Left hindlimb (tissue), 1 donor: ENCODE measurements at regions not wholly inside any gene's neighbourhood (a gene's known extent, or its start where the extent isn't known, plus 50 kb on each side); places are given as distances from the start of the nearest gene placed in this dataset.

Source experiments
- DNase-seq: peaks from one replicate; pipeline ENCODE4 v3.0.0-alpha.2; 2018

DNA sequence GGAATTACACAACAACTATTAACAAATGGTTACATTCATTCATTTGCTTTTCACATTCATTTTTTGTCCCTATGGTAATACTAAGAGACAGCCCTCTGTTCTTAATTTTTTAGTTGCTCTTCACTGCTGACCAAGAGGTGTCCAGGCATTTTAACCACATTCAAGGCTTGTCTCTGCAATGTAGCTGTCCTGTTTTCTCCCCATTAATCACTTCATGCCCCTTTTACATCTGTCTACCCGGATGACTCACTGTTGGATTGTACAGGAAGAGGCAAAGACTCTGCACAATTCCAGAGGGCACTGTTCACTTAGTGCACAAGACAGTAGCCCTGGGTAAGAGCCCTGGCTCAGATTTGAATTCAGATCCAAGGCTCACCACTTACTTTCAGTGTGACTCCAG is 168.5 kb downstream of the NOC3L start:
- no peak for DNase-seq

DNA sequence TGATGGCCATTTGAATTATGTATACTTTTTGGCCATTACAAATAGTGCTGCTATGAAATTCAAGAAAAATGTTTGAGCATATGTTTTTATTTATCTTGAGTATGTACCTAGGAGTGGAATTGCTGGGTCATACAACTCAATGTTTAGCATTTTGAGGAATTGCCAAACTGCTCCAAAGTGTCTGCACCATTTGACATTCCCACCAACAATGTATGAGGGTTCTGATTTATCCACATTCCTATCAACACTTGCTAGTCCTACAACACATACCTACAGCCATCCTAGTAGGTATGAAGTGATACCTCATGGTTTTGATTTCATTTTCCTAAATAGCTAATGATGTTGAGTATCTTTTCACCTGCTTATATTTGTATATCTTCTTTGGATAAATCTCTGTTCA is 165.5 kb downstream of the NOC3L start:
- DNase-seq, result no peak

DNA sequence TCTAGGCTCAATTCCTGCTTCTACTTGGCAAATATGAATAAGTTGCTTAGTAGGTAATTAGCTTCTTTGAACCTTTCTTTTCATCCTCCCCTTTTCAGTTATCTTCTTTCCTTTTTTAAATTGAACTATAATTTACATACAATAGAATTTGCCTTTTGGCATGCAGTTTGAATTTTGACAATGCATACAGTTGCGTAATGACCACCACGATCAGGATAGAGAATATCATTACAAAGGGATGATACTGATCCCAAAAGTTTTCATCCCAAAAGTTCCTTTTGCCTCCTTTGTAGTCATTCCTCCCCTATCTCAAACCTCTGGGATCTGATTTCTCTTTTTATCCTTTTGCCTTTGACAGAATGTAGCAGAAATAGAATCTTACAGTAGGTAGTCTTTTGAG is 164.4 kb downstream of the NOC3L start:
- no peak for DNase-seq

DNA sequence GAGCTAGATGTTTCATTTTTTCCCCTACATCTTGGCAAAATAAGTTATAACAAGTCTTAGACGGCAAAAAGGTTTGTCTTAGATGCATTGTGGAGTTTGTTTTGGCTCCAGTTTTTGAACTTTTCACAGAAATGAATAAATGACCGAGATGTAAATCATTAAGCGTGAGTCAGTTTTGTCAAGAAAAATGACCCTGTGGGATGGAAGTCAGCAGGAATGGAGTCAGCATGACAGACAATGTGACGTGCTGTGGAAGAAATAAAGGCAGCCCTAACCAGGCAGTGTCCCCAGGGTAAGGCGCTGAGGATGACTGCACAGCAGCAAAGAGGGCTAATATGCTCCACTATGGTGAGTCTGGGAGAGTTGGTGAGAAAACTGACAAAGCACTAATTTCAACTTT is 163.2 kb downstream of the NOC3L start:
- no peak for DNase-seq

DNA sequence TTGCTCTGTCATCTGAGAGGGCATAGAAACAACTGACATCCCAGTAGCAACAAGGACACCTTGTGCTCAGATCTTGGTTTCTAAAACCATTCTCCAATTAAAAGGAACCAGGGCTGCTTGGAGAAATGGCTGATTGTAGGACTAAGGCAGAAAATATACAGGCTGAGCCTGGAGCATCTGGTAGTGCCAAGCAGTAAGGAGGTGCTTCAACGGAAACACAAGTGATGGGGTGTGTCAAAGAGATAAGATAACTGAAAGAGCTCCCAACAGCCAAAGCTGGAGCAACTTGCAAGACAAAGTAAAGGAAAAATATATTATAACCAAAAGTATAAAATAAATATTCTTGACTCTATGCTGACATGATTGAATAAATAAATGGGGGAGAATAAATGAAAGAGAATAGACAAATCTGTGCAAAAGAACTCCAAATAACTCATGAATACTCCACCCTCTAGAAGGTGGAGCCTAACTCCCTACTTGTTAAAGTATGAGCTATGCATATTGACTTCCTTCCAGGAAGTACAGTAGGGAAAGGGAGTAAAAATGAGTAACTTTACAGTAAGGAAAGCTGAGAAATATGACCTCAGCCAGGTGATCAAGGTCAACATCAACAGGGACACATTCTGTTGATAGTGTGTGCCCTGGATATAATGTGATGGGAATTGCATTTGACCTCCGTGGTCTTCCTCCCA is 162.4 kb downstream of the NOC3L start:
- no peak for DNase-seq

DNA sequence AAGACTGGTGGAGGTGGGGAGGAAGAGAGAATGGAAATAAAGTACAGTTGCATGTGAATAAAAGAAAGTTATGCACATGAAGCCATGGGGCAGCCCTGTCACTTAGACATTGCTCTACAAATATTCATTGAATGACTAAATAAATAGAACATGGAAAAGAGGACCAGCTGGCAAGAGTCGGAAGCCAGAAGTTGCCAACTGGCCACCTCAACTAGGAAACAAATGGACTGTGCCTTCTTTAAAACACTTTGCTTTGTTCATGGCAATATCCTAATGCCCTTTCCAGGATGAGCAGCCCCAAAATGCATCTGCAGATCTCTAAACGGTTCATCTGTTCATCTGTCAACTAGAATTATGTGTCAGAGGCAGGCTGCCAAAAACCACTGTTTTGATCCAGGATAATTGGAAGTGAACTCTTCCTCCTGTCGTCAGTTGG is 157.3 kb downstream of the NOC3L start:
- peak; percentile 42 for DNase-seq

DNA sequence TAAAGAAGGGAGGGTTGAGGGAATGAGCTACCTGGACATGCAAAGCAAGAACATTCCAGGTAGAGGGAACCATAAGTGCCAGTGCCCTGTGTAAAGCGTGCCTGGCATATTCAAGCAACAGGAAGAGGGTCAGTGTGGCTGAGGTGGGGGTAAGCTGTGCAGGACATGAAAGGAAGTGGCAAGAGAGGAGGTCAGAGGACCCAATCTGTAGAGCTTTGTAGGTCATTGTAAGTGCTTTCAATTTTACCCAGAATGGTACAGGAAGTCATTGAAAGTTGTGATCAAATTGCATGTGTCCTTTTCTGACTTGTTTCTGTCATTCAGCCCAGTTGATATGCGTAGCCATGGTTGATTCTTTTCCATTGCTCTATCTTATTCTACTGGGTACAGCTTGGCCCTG is 156.6 kb downstream of the NOC3L start:
- DNase-seq, result no peak

DNA sequence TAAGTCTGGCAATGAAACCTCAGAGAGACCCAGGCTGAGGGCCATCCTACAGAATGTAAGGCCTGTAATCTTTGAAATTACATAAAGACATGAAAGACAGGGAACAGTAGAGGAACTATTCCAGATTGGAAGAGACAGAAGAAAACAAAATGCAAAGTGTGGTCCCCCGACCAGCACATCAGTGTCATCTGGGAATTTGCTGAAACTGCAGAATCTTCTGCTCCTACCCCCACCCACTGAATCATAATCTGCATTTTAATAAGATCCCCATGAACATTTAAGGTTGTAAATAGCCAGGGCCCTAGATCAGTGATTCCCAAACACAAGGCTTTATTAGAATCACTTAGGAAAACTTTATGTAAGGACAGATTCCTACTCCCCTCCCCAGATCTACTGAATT is 154.4 kb downstream of the NOC3L start:
- no peak for DNase-seq

DNA sequence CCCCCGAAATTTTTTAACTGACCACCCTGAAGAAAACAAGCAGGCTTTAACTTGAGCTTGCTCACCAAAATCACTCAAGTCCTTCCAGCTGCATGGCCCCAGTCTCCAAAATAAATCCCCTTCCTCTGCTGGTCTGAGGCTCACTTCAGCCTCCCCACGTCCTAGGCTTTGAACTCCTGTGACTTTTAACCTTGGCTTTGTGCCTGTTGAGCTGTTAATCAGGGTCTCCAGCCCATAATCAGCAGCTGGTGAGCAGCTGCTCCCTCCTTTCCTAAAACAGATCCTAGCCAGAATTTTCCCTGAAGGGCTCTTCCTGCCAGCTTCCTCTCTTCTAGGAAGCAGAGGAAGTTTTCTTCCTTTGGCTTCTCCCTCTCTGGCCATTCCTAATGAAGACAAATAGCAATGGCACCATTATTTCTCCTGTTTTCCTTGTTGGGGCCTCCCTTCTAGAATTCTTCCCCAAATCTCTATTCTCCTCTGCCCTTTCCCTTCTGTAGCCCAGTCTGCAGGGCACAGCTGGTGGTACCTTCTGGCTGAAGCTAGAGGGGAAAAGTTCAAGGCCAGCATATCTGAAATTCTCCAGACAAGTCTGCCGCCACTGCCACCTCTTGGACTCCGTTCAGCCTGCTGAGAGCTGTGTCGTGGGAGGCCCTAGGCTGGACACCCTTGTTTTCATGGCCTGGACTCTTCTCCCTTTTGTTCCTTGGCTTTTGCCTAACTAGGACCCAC is 152.1 kb downstream of the NOC3L start:
- DNase-seq, result no peak

DNA sequence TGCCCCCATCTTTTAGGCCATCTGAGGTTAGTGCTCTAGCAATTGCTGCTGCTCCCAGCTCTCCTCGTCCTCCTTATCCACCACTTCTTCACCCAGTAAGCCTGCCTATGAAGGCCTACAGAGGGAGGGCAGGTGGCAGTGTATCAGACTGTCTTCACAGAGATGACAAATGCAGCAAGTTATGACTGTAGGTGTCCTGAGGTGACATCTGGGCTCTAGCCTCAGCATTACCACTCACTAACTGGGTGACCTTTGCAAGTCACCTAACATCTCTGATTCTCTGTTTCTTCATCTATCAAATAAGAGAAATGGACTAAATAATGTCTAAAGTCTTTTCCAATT is 151.6 kb downstream of the NOC3L start:
- DNase-seq, result no peak

DNA sequence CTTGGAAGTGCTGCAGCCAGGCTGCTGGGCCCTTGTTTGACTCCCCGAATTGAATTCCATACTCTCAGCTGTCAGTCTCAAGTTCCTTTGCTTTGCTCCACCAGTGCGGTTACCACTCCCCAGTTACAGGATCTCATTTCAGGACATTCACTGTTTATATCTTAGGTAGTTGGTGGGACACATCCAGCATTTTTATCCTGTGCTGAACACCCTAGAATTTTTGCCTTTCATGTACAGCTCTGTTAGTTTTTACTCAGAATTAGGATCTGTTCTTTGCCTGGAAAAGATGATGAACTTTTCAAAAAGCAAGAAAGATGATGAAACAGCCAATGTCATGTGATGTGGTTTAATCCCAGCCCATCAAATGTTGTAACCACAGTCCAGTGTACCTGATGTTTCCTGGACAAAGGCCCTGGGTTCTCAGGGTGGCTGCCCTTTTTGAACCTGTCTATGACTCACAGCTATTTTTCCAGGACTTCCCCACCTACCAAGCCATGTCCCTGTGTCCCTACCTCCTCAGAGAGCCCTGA is 149.7 kb downstream of the NOC3L start:
- peak; percentile 43 for DNase-seq

DNA sequence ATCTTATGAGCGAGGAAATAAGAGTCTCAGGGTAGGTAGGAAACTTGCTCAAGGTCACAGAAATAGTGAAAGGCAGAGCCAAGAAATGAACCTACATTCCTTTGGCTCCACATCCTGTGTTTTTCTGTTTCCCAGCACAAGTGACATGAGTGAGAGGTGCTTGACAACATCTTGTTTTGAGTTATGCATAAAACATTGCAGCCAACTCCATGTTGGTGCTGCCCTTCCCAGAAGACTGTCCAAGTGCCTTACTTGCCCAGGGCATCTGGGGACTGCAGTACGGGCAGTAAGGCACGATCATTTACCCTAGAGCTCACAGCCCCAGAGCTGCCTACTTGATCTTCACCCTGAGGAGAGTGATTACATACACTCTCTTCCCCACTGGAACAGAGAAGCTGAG is 148.8 kb downstream of the NOC3L start:
- DNase-seq, result no peak

DNA sequence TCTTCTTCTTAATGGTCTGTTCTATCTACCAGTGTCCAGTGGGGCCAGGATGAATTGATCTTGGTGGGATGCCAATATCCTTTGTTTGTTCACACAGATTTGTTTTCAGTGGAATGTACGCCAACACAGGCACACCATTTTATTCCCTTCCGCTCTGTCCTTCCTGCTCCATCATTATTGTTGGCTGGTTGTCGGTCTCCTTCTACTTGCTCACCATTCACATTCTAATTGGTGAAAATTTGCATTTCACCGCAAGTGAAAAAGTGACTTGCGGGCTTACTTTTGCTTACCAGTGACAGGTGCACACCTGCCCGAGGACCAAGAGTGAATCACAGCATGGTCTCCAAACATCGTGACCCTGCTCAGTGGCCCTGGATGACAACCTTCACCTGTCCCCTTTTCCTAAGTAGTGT is 148.3 kb downstream of the NOC3L start:
- DNase-seq, result no peak

DNA sequence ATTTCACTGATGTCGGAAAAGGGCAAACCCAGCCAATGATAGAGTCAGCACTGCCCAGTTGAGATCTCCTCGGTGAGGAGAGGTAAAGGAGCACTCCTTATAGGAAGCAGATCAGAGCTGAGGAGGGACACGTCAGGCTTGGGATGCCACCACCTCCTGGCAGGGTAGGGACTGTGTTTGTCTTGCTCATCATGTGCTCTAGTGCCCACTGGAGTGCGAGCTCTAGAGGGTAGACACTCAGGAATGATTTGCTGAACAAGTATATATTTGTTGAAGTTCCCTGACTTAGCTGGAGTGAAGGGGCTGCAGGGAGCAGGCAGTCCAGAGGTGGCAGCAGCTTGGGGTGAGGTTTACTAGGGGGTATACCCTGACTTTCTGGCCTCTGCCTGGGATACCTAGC is 146.5 kb downstream of the NOC3L start:
- no peak for DNase-seq

DNA sequence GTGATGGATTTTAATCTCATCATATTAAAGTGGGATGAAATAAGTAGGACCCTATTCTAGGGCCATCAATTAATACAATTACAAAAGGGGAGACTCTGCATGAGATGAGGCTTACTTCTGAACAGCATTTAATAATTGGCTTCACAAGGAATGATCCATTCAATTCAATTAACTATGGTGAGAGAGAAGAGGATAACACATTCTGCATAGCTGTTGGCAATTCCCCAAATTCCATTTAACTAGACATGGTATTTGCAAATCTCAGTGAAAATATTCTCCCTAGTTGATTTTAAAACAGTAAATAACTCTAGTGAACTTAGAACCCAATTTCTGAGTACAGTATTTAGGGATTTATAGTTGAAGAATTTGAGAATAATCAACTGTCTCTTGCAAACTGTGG is 145.3 kb downstream of the NOC3L start:
- no peak for DNase-seq

DNA sequence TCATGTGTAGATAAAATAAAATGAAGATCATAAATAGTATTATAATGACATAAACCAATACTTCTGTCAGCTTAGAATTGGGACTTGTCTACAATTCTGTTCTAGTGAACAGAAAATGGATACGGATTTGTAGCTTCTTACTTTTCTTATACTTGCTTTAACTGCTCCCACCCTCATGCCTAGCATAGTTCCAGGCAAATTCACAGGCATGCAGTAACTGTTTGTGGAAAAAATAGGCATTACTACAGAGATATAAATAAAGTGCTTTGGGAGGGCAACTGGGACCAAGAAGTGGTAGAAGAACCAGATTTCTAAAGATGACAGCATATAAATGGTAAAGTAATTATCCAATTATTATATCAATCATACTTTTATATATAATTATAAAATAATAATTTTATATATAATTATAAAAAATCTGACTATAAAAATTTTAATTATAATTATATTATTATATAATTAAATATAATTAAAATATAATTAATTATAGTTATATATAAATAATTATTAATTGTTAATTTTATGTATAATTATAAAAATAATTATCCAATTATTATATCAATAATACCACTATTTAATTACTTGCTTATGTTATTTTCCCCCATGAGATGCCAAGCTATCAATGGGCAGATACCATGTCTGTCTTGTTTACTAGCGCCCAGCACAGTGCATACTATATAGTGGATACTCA is 144.1 kb downstream of the NOC3L start:
- DNase-seq, result no peak

DNA sequence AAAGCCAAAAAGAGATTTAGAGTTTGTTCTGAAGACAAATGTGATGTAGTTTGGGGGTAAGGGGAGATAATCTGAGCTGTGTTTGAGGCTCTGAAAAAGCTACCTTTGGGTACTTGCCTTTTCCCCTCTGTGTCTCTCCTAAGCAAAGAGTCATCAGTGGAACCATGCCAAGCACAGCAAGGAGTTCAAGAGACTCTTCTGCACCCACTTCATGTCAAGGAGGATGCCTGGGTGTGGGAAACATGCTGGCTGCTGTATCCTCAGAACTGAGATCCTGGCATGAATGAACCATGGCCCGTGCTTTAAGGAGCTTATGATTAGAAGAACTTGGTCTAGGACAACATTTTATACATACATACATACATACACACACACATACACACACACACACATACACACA is 142.9 kb downstream of the NOC3L start:
- DNase-seq, result no peak

DNA sequence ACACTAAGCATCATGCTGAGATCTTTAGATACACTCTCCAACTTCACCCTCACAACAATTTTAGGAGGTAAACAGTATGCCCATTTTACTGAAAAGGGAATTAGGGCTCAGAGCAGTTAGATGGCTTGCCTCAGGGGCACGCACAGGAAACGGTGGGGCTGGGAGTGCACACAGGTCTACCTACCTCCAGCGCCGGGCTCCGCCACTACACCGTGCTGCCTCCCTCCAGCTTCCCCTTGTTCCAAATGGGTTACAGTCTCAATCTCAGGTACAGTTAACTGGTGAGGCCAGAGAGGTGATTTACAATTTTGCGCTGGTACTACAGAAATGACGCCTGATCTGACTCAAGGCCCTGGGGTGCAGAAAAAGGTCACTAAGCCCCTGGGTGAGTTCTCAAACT is 142.0 kb downstream of the NOC3L start:
- no peak for DNase-seq

DNA sequence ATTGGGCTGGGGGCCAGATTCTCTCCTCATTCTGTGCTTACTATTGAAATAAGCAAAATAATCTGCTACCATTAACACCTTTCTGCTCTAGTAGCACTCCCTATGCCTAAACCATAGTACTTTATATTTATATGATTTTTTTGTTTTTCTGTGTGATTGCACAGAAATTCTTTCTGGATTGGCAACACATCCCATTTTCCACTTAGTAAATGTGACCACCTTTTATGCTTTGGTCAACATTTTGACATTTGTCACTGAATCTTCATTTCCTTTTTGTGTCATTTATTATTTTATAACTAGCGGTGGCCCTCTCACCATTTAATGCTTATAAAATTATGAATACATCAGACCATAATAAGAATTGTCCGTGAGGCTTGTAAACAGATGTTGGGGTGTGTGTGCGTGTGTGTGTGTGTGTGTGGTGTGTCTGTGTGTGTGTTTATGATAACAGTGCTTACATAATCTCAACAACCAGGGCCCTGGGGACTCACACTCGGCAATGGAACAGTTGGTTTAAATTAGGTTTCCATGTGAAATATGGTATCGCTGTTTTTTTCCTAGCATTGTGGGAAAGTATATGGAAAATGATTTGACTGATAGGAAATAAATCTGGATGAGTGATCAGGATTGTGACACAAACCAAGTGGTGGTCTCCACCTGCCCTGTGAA is 138.9 kb downstream of the NOC3L start:
- DNase-seq, result peak; percentile 62

DNA sequence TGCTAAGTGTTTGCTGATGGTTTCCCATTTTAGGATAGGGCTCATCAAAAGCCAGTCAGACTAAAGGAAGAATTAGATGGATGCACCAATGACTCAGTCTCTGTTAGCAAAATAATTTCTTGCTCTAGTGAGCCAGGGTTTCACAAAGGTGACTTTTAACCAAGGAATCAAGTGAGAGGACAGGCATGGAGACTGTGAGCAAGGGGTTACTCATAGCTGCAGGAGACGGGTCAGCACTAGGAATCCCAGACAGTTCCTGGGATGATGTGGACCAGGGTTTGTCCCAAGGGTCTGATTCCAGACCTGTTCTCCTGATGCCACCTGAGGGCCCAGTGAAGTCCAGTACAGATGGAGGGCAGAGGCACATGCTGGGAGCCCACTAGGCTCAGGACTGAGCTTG is 138.1 kb downstream of the NOC3L start:
- no peak for DNase-seq

DNA sequence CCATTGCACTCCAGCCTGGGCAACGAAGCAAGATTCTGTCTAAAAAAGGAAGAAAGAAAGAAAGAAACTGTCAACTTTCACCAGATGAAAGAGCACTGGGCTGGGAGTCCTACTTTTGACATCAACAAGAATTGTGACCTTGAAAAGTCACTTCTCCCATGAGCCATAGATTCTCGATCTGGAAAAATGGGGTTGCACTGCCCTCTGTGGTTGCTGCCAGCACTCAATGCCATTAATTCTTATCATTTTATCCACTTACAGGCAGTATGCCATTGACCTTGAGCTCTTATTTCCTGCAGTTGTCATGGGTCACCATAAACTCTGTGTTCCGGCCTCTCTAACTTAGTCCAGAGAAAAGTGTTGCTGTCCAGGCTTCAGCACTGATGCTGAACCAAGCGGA is 137.2 kb downstream of the NOC3L start:
- no peak for DNase-seq

DNA sequence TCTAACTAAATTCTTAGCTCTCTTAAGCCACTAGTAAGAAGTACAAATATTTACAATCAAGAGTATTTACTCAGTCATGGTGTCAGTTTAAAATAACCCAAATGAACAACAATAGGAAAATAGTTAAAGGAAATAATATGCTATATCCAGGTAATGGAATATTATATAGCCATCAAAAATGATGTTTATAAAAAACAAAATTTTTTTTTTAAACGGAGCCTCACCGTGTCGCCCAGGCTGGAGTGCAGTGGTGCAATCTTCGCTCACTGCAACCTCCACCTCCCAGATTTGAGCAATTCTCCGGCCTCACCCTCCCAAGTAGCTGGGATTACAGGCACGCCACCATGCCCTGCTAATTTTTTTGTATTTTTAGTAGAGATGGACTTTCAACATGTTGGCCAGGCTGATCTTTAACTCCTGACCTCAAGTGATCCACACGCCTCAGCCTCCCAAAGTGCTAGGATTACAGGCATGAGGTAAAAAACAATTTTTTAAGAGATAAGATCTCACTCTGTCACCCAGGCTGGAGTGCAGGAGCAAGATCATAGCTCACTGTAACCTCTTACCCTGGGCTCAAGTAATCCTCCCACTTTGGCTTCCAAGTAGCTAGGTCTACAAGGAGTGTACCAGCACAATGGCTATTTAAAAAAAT is 132.5 kb downstream of the NOC3L start:
- no peak for DNase-seq
